Liver (tissue), 8 donors: ENCODE measurements at regions not wholly inside any gene's neighbourhood (a gene's known extent, or its start where the extent isn't known, plus 50 kb on each side); places are given as distances from the start of the nearest gene placed in this dataset.

Experiments
- DNase-seq: peaks from one replicate; pipeline ENCODE4 v3.0.0-alpha.2; 2017; ENCODE audit warnings: low spot score
- H3K27ac ChIP-seq, 2 donors: one replicate each; pipeline ENCODE4 v1.7.0; 2013; ENCODE audit warnings: inconsistent platforms in 2 of 2, low read length in 2 of 2, control low read depth in 1 of 2, low read depth in 1 of 2, mild to moderate bottlenecking in 1 of 2
- H3K27me3 ChIP-seq, 4 donors: one replicate each; pipeline versions ENCODE4 v1.6.1 to v1.7.0; 2013; ENCODE audit warnings: low read length in 3 of 4, inconsistent platforms in 1 of 4, mild to moderate bottlenecking in 1 of 4, moderate library complexity in 1 of 4; ENCODE audit not compliant: control insufficient read depth in 4 of 4, insufficient read depth in 4 of 4
- H3K36me3 ChIP-seq, 4 donors: one replicate each; pipeline versions ENCODE4 v1.6.1 to v1.7.0; 2013; ENCODE audit warnings: low read length in 3 of 4, mild to moderate bottlenecking in 3 of 4, low read depth in 1 of 4, moderate library complexity in 1 of 4; ENCODE audit not compliant: control insufficient read depth in 4 of 4, insufficient read depth in 3 of 4
- H3K4me1 ChIP-seq, 4 donors: one replicate each; pipeline versions ENCODE4 v1.6.1 to v1.7.0; 2013; ENCODE audit warnings: low read length in 3 of 4, mild to moderate bottlenecking in 3 of 4, moderate library complexity in 1 of 4; ENCODE audit not compliant: control insufficient read depth in 4 of 4, insufficient read depth in 4 of 4
- H3K4me3 ChIP-seq, 3 donors: one replicate each; pipeline versions ENCODE4 v1.6.1 to v1.7.0; 2013; ENCODE audit warnings: low read length in 3 of 3, control low read depth in 1 of 3, low read depth in 1 of 3, mild to moderate bottlenecking in 1 of 3
- H3K9ac ChIP-seq, 2 donors: one replicate each; pipeline ENCODE4 v1.7.0; 2013; ENCODE audit warnings: low read length in 2 of 2, mild to moderate bottlenecking in 2 of 2, moderate library complexity in 2 of 2, control low read depth in 1 of 2, low read depth in 1 of 2
- H3K9me3 ChIP-seq, 4 donors: one replicate each; pipeline versions ENCODE4 v1.6.1 to v1.7.0; 2013; ENCODE audit warnings: low read length in 3 of 4; ENCODE audit not compliant: control insufficient read depth in 4 of 4
- ATF3 ChIP-seq: IDR thresholded peaks from 2 replicates; pipeline ENCODE4 v1.6.1; 2016; ENCODE audit warnings: antibody characterized with exemption
- CTCF ChIP-seq: fragments of 150-350 bp; IDR thresholded peaks from 2 replicates; pipeline ENCODE4 v1.5.1; 2017; ENCODE audit warnings: improper control_type of control experiment, low read depth, low read length; ENCODE audit not compliant: missing input control
- EGR1 ChIP-seq, 2 donors: IDR thresholded peaks; 2 replicates each; pipeline ENCODE4 v1.6.1; 2016 to 2018; ENCODE audit warnings: antibody characterized with exemption in 2 of 2, low read depth in 2 of 2
- GABPA ChIP-seq, 2 donors: IDR thresholded peaks in 1 of 2; conservative IDR thresholded peaks in 1 of 2; 2 replicates each; pipeline ENCODE4 v1.6.1; 2016; ENCODE audit warnings: antibody characterized with exemption in 2 of 2, mild to moderate bottlenecking in 1 of 2, moderate library complexity in 1 of 2
- MAX ChIP-seq: IDR thresholded peaks from 2 replicates; pipeline ENCODE4 v1.6.1; 2016; ENCODE audit warnings: antibody characterized with exemption
- NR2F2 ChIP-seq: IDR thresholded peaks from 2 replicates; pipeline ENCODE4 v1.6.1; 2016; ENCODE audit warnings: antibody characterized with exemption
- RAD21 ChIP-seq, 2 donors: IDR thresholded peaks; 2 replicates each; pipeline ENCODE4 v1.6.1; 2016; ENCODE audit warnings: antibody characterized with exemption in 2 of 2, mild to moderate bottlenecking in 2 of 2
- REST ChIP-seq: IDR thresholded peaks from 2 replicates; pipeline ENCODE4 v1.6.1; 2016; ENCODE audit warnings: antibody characterized with exemption, mild to moderate bottlenecking
- RXRA ChIP-seq, 2 donors: IDR thresholded peaks; 2 replicates each; pipeline ENCODE4 v1.6.1; 2017 to 2018; ENCODE audit warnings: antibody characterized with exemption in 2 of 2, mild to moderate bottlenecking in 1 of 2
- SP1 ChIP-seq: IDR thresholded peaks from 2 replicates; pipeline ENCODE4 v1.6.1; 2018; ENCODE audit warnings: antibody characterized with exemption, mild to moderate bottlenecking
- TAF1 ChIP-seq: conservative IDR thresholded peaks from 2 replicates; pipeline ENCODE4 v1.6.1; 2016; ENCODE audit warnings: antibody characterized with exemption, mild to moderate bottlenecking
- YY1 ChIP-seq: IDR thresholded peaks from 2 replicates; pipeline ENCODE4 v1.6.1; 2016; ENCODE audit warnings: antibody characterized with exemption, mild to moderate bottlenecking
- ZBTB33 ChIP-seq: IDR thresholded peaks from 2 replicates; pipeline ENCODE4 v1.6.1; 2016; ENCODE audit warnings: antibody characterized with exemption
- WGBS: extraction: QIAGEN DNeasy Blood & Tissue Kit; methylation state at CpG from one replicate; pipeline ENCODE4 v1.1.7; 2013; 5-methylcytosine and 5-hydroxymethylcytosine counted together
- donor health status: healthy.
- donor health status: healthy.
- donor health status: healthy.
- donor health status: healthy.
- donor health status: healthy.

GRCh38 chr14:53226553-53226952 lies 73.4 kb upstream of the DDHD1 start:
- H3K27ac ChIP-seq, result no peak overlapping the region
- WGBS, result 93% methylated on average over 5 of the region's 5 CpGs
- no peaks in the 10 kb centered on the region for H3K4me1 ChIP-seq
- no peak for DNase-seq
- H3K9me3 ChIP-seq, result no peaks in the 10 kb centered on the region
- H3K36me3 ChIP-seq, result no peaks in the 10 kb centered on the region
- no peak overlapping the region for H3K4me3 ChIP-seq
- no peak for TF ChIP-seq YY1
- TF ChIP-seq RAD21 (IDR thresholded peaks at IDR 0.05), result no peak
- no peak for TF ChIP-seq GABPA (IDR thresholded peaks at IDR 0.05 in 1 of 2, conservative IDR thresholded peaks at IDR 0.05 in 1 of 2)
- no peak for TF ChIP-seq REST
- no peak for TF ChIP-seq CTCF
- TF ChIP-seq SP1, result no peak
- no peak for TF ChIP-seq RXRA (IDR thresholded peaks at IDR 0.05)
- no peak for TF ChIP-seq ATF3
- TF ChIP-seq EGR1 (IDR thresholded peaks at IDR 0.05; ENCODE audit: low read depth in 2 of 2), result no peak
- no peak for TF ChIP-seq ZBTB33
- no peak for TF ChIP-seq MAX
- TF ChIP-seq NR2F2, result no peak
- no peak for TF ChIP-seq TAF1
- no peak overlapping the region for H3K9ac ChIP-seq
- no peaks in the 10 kb centered on the region for H3K27me3 ChIP-seq

GRCh38 chr14:53220914-53221313 lies 67.8 kb upstream of the DDHD1 start:
- no peaks in the 10 kb centered on the region for H3K9me3 ChIP-seq
- H3K4me1 ChIP-seq, result peaks cover 0 to 3% (median 1%) of the 10 kb centered on the region in 4 donors
- no peak overlapping the region for H3K27ac ChIP-seq
- no peak overlapping the region for H3K4me3 ChIP-seq
- no peak for DNase-seq
- no peak overlapping the region for H3K9ac ChIP-seq
- WGBS, result 76% methylated on average over 3 of the region's 3 CpGs
- TF ChIP-seq REST, result no peak
- no peaks in the 10 kb centered on the region for H3K27me3 ChIP-seq
- H3K36me3 ChIP-seq, result no peaks in the 10 kb centered on the region
